HCT116 (cell line): ENCODE measurements at regions not wholly inside any gene's neighbourhood (a gene's known extent, or its start where the extent isn't known, plus 50 kb on each side); places are given as distances from the start of the nearest gene placed in this dataset.

Experiments used
- ATAC-seq: fragments of 200-7000 bp; cut with Tn5 transposase; 2 replicates; pipeline ENCODE4 v1.9.1; 2020; ENCODE audit warnings: mild to moderate bottlenecking, moderate library complexity
- BruUV-seq: library from RNA; stranded (reverse); fragments of 400-500 nt; replicated peaks from 2 replicates; lab custom pipeline; 2021; lab: Mats Ljungman, UMichigan
- CTCF ChIA-PET: fragments of 300-600 bp; sonication (Branson Sonifier 250); formaldehyde crosslinking; loops from one replicate; lab custom pipeline; 2021; ENCODE audit warnings: antibody characterized with exemption; lab: Charles Lee
- POLR2A ChIA-PET: fragments of 300-600, 350-600 bp; sonication (Branson Sonifier 250); formaldehyde crosslinking; loops from one replicate; lab custom pipeline; 2021; ENCODE audit warnings: antibody characterized with exemption; lab: Charles Lee
- RAD21 ChIA-PET, 2 experiments: fragments of 300-600 bp; sonication (Branson Sonifier 250); formaldehyde crosslinking; loops; one replicate each; lab custom pipeline; 2023; ENCODE audit warnings: low total read pairs in 2 of 2; ENCODE audit not compliant: uncharacterized antibody in 2 of 2, unreplicated experiment in 2 of 2, low non-redundant PET in 1 of 2; lab: Charles Lee
- DNase-seq: peaks from one replicate; pipeline ENCODE4 v3.0.0-alpha.2; 2010; ENCODE audit warnings: low read depth, low spot score
- H2AFZ ChIP-seq: fragments of 200-600 bp; shearing (Covaris generic), sonication (generic); 2 replicates; pipeline ENCODE4 v1.6.1; 2017; ENCODE audit warnings: low read depth, mixed run types, mixed read lengths, antibody characterized with exemption, low read length; ENCODE audit not compliant: poor library complexity, severe bottlenecking
- H3K27ac ChIP-seq: 2 replicates; pipeline ENCODE4 v1.5.1; 2012; ENCODE audit warnings: low read depth, low read length
- H3K27me3 ChIP-seq: fragments of 200-600 bp; sonication (generic); 2 replicates; pipeline ENCODE4 v1.6.1; 2016; ENCODE audit warnings: mixed run types, low read length, mixed read lengths; ENCODE audit not compliant: insufficient read depth
- H3K36me3 ChIP-seq, 2 experiments: fragments of 200-500 bp in 1 of 2; fragments of 200-600 bp in 1 of 2; sonication (Bioruptor generic) in 1 of 2; sonication (generic) in 1 of 2; 2 replicates each; pipeline versions ENCODE4 v1.5.1 to v1.6.1; 2014 to 2016; ENCODE audit warnings: low read length in 2 of 2, inconsistent platforms in 1 of 2, mixed read lengths in 1 of 2, mixed run types in 1 of 2; ENCODE audit not compliant: insufficient read depth in 2 of 2, control insufficient read depth in 1 of 2
- H3K4me1 ChIP-seq, 2 experiments: fragments of 200-600 bp in 1 of 2; sonication (generic) in 1 of 2; 2 replicates each; pipeline versions ENCODE4 v1.5.1 to v1.6.1; 2012 to 2017; ENCODE audit warnings: low read length in 2 of 2, inconsistent platforms in 1 of 2, mild to moderate bottlenecking in 1 of 2, mixed read lengths in 1 of 2, mixed run types in 1 of 2, moderate library complexity in 1 of 2; ENCODE audit not compliant: insufficient read depth in 2 of 2, control insufficient read depth in 1 of 2
- H3K4me2 ChIP-seq: fragments of 200-600 bp; sonication (generic); 2 replicates; pipeline ENCODE4 v1.6.1; 2017; ENCODE audit warnings: mixed run types, low read length, mixed read lengths
- H3K4me3 ChIP-seq, 2 experiments: fragments of 200-600 bp in 1 of 2; sonication (generic) in 1 of 2; replicated peaks in 1 of 2; 2 replicates each; pipeline ENCODE4 v1.5.1; 2011 to 2016; ENCODE audit warnings: low read length in 2 of 2, control low read depth in 1 of 2, low read depth in 1 of 2, mild to moderate bottlenecking in 1 of 2, mixed read lengths in 1 of 2, mixed run types in 1 of 2
- H3K79me2 ChIP-seq: fragments of 200-600 bp; sonication (generic); 2 replicates; pipeline ENCODE4 v1.6.1; 2017; ENCODE audit warnings: mild to moderate bottlenecking, mixed run types, low read length, moderate library complexity, mixed read lengths; ENCODE audit not compliant: insufficient read depth
- H3K9ac ChIP-seq: fragments of 200-600 bp; sonication (generic); 2 replicates; pipeline ENCODE4 v1.6.1; 2016; ENCODE audit warnings: low read length, mixed read lengths
- H3K9me2 ChIP-seq: fragments of 200-600 bp; sonication (generic), shearing (Covaris generic); 2 replicates; pipeline ENCODE4 v1.6.1; 2017; ENCODE audit warnings: mixed run types, mild to moderate bottlenecking, moderate library complexity; ENCODE audit not compliant: insufficient read depth
- H3K9me3 ChIP-seq, 2 experiments: fragments of 200-500 bp in 1 of 2; fragments of 200-600 bp in 1 of 2; sonication (Bioruptor generic) in 1 of 2; sonication (generic) in 1 of 2; 2 replicates each; pipeline ENCODE4 v1.6.1; 2014 to 2017; ENCODE audit warnings: low read length in 2 of 2, mixed read lengths in 2 of 2, inconsistent platforms in 1 of 2, low read depth in 1 of 2, mild to moderate bottlenecking in 1 of 2, mixed run types in 1 of 2, moderate library complexity in 1 of 2; ENCODE audit not compliant: control insufficient read depth in 1 of 2, insufficient read depth in 1 of 2
- H4K20me1 ChIP-seq: fragments of 200-600 bp; sonication (generic), shearing (Covaris generic); 2 replicates; pipeline ENCODE4 v1.6.1; 2017; ENCODE audit warnings: mixed run types, mild to moderate bottlenecking, moderate library complexity; ENCODE audit not compliant: insufficient read depth
- ATF3 ChIP-seq: IDR thresholded peaks from 2 replicates; pipeline ENCODE4 v1.6.1; 2012
- CBX3 ChIP-seq: IDR thresholded peaks from 2 replicates; pipeline ENCODE4 v1.6.1; 2012; ENCODE audit warnings: low read depth
- CEBPB ChIP-seq: IDR thresholded peaks from 2 replicates; pipeline ENCODE4 v1.6.1; 2012; ENCODE audit warnings: low read depth
- CTCF ChIP-seq, 3 experiments: fragments of 200-600 bp in 1 of 3; sonication (generic) in 1 of 3; IDR thresholded peaks in 2 of 3; conservative IDR thresholded peaks in 1 of 3; 2 replicates each; pipeline ENCODE4 v1.5.1; 2012 to 2017; ENCODE audit warnings: low read depth in 2 of 3, low read length in 2 of 3, antibody characterized with exemption in 1 of 3, borderline replicate concordance in 1 of 3, control low read depth in 1 of 3, mild to moderate bottlenecking in 1 of 3, mixed read lengths in 1 of 3, mixed run types in 1 of 3, moderate library complexity in 1 of 3; ENCODE audit not compliant: insufficient read depth in 1 of 3
- ELF1 ChIP-seq: IDR thresholded peaks from 2 replicates; pipeline ENCODE4 v1.6.1; 2012; ENCODE audit warnings: low read depth, borderline replicate concordance
- EZH2 ChIP-seq: fragments of 200-600 bp; sonication (generic); IDR thresholded peaks from 2 replicates; pipeline ENCODE4 v1.6.1; 2017; ENCODE audit warnings: antibody characterized with exemption, mixed run types
- FOSL1 ChIP-seq: IDR thresholded peaks from 2 replicates; pipeline ENCODE4 v1.6.1; 2012; ENCODE audit warnings: low read depth
- JUND ChIP-seq: IDR thresholded peaks from 2 replicates; pipeline ENCODE4 v1.6.1; 2012
- POLR2A ChIP-seq: IDR thresholded peaks from 2 replicates; pipeline ENCODE4 v1.7.0; 2011; ENCODE audit warnings: borderline replicate concordance; ENCODE audit not compliant: insufficient read depth, insufficient read length; ENCODE audit errors: extremely low read depth
- POLR2AphosphoS5 ChIP-seq: IDR thresholded peaks from 2 replicates; pipeline ENCODE4 v1.6.1; 2011; ENCODE audit warnings: mild to moderate bottlenecking, low read depth, low read length, moderate library complexity
- RAD21 ChIP-seq: IDR thresholded peaks from 2 replicates; pipeline ENCODE4 v1.6.1; 2012; ENCODE audit warnings: low read depth, mild to moderate bottlenecking
- SIN3A ChIP-seq: IDR thresholded peaks from 2 replicates; pipeline ENCODE4 v1.6.1; 2012; ENCODE audit warnings: low read depth
- TCF7L2 ChIP-seq: IDR thresholded peaks from 2 replicates; pipeline ENCODE4 v1.7.0; 2011; ENCODE audit warnings: borderline replicate concordance, inconsistent platforms; ENCODE audit not compliant: insufficient read depth, insufficient read length; ENCODE audit errors: extremely low read depth
- YY1 ChIP-seq: IDR thresholded peaks from 2 replicates; pipeline ENCODE4 v1.6.1; 2011; ENCODE audit warnings: low read length, low read depth, moderate library complexity, mild to moderate bottlenecking; ENCODE audit not compliant: insufficient replicate concordance; ENCODE audit errors: extremely low read depth
- ZFX ChIP-seq: fragments of 450-650 bp; IDR thresholded peaks from 2 replicates; pipeline ENCODE4 v1.6.1; 2017
- ZNF274 ChIP-seq: fragments of 200-500 bp; sonication (Bioruptor generic); IDR thresholded peaks from 2 replicates; pipeline ENCODE4 v1.6.1; 2014; ENCODE audit warnings: mild to moderate bottlenecking, low read depth, low read length, inconsistent platforms
- intact Hi-C: fragments of 100-400 bp; cut with micrococcal nuclease; formaldehyde crosslinking; loops from 2 replicates; pipeline ENCODE4 v1.10.0; 2022

DNA sequence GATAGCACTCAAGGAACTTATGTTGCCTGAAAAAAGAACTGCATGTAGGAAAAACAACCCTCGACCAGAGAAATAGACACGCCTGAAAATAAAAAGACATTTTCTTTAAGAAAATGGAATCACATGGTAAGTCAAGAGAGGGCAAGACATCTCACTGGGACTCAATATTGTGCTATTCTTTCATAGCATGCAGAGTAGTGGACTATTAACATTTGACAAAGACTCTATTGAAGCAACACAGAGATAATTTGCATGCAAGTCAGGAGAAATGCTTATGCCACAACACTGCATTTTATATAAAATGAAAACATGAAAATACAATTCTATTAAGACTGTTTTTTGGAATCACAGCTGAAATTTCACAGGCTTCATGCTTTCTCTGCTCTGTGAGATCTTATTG, 77.9 kb upstream of the RHOBTB1 start (continued):
- no peak for TF ChIP-seq TCF7L2
- no peak for TF ChIP-seq ZNF274
- TF ChIP-seq FOSL1: no peak
- no peak for TF ChIP-seq ATF3
- no peak for TF ChIP-seq RAD21
- TF ChIP-seq JUND: no peak

GRCh38 chr10:61020420-61021158, 76.6 kb upstream of the RHOBTB1 start:
- Histone ChIP-seq H3K4me3 (no peak overlapping the region), H3K27ac (no peak overlapping the region), H2AFZ (no peak overlapping the region), H3K4me2 (no peak overlapping the region), H3K27me3 (no peaks in the 10 kb centered on the region), H3K9ac (no peak overlapping the region), H3K36me3 (no peaks in the 10 kb centered on the region), H3K9me3 (no peaks in the 10 kb centered on the region), H3K9me2 (no peaks in the 10 kb centered on the region; the same call in 1 of the 2 replicates), H4K20me1 (no peaks in the 10 kb centered on the region), H3K4me1 (no peaks in the 10 kb centered on the region), H3K79me2 (no peaks in the 10 kb centered on the region)
- no peak for TF ChIP-seq ZNF274
- no TSS peak for BruUV-seq
- ATAC-seq (no peak), DNase-seq (no peak)
- RAD21 ChIA-PET: no interaction called here
- CTCF ChIA-PET: no interaction called here
- POLR2A ChIA-PET: no interaction called here
- intact Hi-C loops: no loop called here

- ChIA-PET RAD21 (no interaction called here), POLR2A (no interaction called here), CTCF (no interaction called here)
- Histone ChIP-seq H4K20me1 (no peaks in the 10 kb centered on the region), H3K4me3 (no peak overlapping the region), H3K4me1 (no peaks in the 10 kb centered on the region), H3K27me3 (no peaks in the 10 kb centered on the region), H3K79me2 (no peaks in the 10 kb centered on the region), H3K9me2 (no peaks in the 10 kb centered on the region; the same call in 1 of the 2 replicates), H3K4me2 (no peak overlapping the region), H3K27ac (no peak overlapping the region), H2AFZ (no peak overlapping the region), H3K9me3 (no peaks in the 10 kb centered on the region), H3K9ac (no peak overlapping the region), H3K36me3 (no peaks in the 10 kb centered on the region)
- BruUV-seq: no TSS peak
- ATAC-seq: no peak
- intact Hi-C loops: no loop called here
- no peak for DNase-seq
- TF ChIP-seq POLR2A: no peak
- no peak for TF ChIP-seq CEBPB
- TF ChIP-seq ZFX: no peak
- TF ChIP-seq POLR2AphosphoS5: no peak
- no peak for TF ChIP-seq ELF1
- TF ChIP-seq ATF3: no peak
- TF ChIP-seq EZH2: no peak
- TF ChIP-seq CTCF (IDR thresholded peaks at IDR 0.05 in 2 of 3, conservative IDR thresholded peaks at IDR 0.05 in 1 of 3; ENCODE audit: borderline replicate concordance in 1 of 3, insufficient read depth in 1 of 3, low read depth in 2 of 3, low read length in 2 of 3): no peak
- no peak for TF ChIP-seq YY1
- TF ChIP-seq SIN3A: no peak
- TF ChIP-seq CBX3: no peak
Measured at GRCh38 chr10:61018146-61018545, 74.2 kb upstream of the RHOBTB1 start.
